ENCODE measurements at regions not wholly inside any gene's neighbourhood (a gene's known extent, or its start where the extent isn't known, plus 50 kb on each side); places are given as distances from the start of the nearest gene placed in this dataset.

- TF ChIP-seq POLR2AphosphoS5 (IDR thresholded peaks at IDR 0.05) (no peak), CTCF (IDR thresholded peaks at IDR 0.05) (no peak), POLR2A (IDR thresholded peaks at IDR 0.05) (no peak)
Observed at GRCh38 chr10:1972406-1972805, 235.1 kb upstream of the ADARB2 start.

Measured in suprapubic skin (tissue), 4 donors.